GM23248 (cell line): ENCODE measurements at regions not wholly inside any gene's neighbourhood (a gene's known extent, or its start where the extent isn't known, plus 50 kb on each side); places are given as distances from the start of the nearest gene placed in this dataset.
A peak's percentile ranks its signal among the peaks of the same experiment; 100 is the strongest.

Experiments
- DNase-seq: peaks from one replicate; pipeline ENCODE4 v3.0.0-alpha.2; 2015
- H2AFZ ChIP-seq: fragments of 200-600 bp; sonication (generic); 2 replicates; pipeline ENCODE4 v1.6.1; 2016; ENCODE audit warnings: antibody characterized with exemption
- H3F3A ChIP-seq: fragments of 200-600 bp; sonication (generic); 2 replicates; pipeline ENCODE4 v1.6.1; 2016; ENCODE audit warnings: mild to moderate bottlenecking, antibody characterized with exemption, mixed run types; ENCODE audit not compliant: insufficient read depth
- H3K27ac ChIP-seq: fragments of 200-600 bp; sonication (generic); 2 replicates; pipeline ENCODE4 v1.5.1; 2016; ENCODE audit warnings: mild to moderate bottlenecking
- H3K27me3 ChIP-seq: fragments of 200-600 bp; sonication (generic); replicated peaks from 2 replicates; pipeline ENCODE4 v1.6.1; 2016; ENCODE audit warnings: mild to moderate bottlenecking; ENCODE audit not compliant: insufficient read depth
- H3K36me3 ChIP-seq: fragments of 200-600 bp; sonication (generic); 2 replicates; pipeline ENCODE4 v1.6.1; 2016; ENCODE audit warnings: low read depth, mild to moderate bottlenecking
- H3K4me1 ChIP-seq: fragments of 200-600 bp; sonication (generic); 2 replicates; pipeline ENCODE4 v1.6.1; 2016; ENCODE audit warnings: mild to moderate bottlenecking; ENCODE audit not compliant: insufficient read depth
- H3K4me2 ChIP-seq: fragments of 200-600 bp; sonication (generic); one replicate; pipeline ENCODE4 v1.6.1; 2016; ENCODE audit warnings: mild to moderate bottlenecking; ENCODE audit not compliant: unreplicated experiment
- H3K4me3 ChIP-seq: fragments of 200-600 bp; sonication (generic); 2 replicates; pipeline ENCODE4 v1.5.1; 2016; ENCODE audit warnings: mild to moderate bottlenecking
- H3K79me2 ChIP-seq: fragments of 200-600 bp; sonication (generic); 2 replicates; pipeline ENCODE4 v1.6.1; 2016; ENCODE audit warnings: mild to moderate bottlenecking; ENCODE audit not compliant: insufficient read depth
- H3K9ac ChIP-seq: fragments of 200-600 bp; sonication (generic); 2 replicates; pipeline ENCODE4 v1.6.1; 2016; ENCODE audit warnings: mild to moderate bottlenecking
- H3K9me2 ChIP-seq: fragments of 200-600 bp; sonication (generic); 2 replicates; pipeline ENCODE4 v1.6.1; 2016; ENCODE audit warnings: mixed run types, mild to moderate bottlenecking, moderate library complexity; ENCODE audit not compliant: insufficient read depth
- H3K9me3 ChIP-seq: fragments of 200-600 bp; sonication (generic); one replicate; pipeline ENCODE4 v1.6.1; 2017; ENCODE audit warnings: low read depth
- H4K20me1 ChIP-seq: fragments of 200-600 bp; sonication (generic); 2 replicates; pipeline ENCODE4 v1.6.0; 2016; ENCODE audit not compliant: insufficient read depth
- EZH2 ChIP-seq: fragments of 200-600 bp; sonication (generic); IDR thresholded peaks from 2 replicates; pipeline ENCODE4 v1.6.1; 2018; ENCODE audit warnings: antibody characterized with exemption, mild to moderate bottlenecking; ENCODE audit not compliant: insufficient read depth, poor library complexity, severe bottlenecking
- EZH2phosphoT487 ChIP-seq: fragments of 200-600 bp; sonication (generic); IDR thresholded peaks from 2 replicates; pipeline ENCODE4 v1.6.1; 2018; ENCODE audit warnings: antibody characterized with exemption, moderate library complexity, mild to moderate bottlenecking, low read depth; ENCODE audit not compliant: insufficient read depth
- WGBS, 2 experiments: methylation state at CpG; one replicate each; pipeline ENCODE4 v1.1.6; 2015 to 2017; ENCODE audit warnings: low lambda C conversion rate in 2 of 2, low coverage in 1 of 2; ENCODE audit errors: missing lambda C conversion rate in 2 of 2; 5-methylcytosine and 5-hydroxymethylcytosine counted together
- in situ Hi-C: fragments of 300-500 bp; cut with MboI; formaldehyde crosslinking; loops from 2 replicates; pipeline ENCODE4 v1.15.0; 2020

DNA sequence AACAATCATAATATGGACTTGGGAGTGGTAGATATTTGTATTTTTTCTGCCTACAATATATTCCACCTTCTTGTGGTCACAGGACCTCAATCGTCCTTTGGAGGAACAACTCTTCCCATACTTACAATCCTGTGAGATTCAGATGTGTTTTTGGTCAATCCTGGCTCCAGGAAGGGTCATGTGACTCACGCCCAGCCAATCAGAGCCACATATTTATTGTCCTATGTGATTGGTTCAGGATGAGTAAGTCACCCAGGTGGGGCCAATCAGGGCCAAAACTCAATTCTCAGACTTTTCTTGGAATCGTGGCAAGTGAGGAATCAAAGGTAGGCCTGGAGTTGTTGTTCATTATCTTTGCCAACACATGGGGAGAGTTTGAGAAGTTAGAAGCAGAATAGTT lies 264.9 kb downstream of the SUDS3 start:
- in situ Hi-C loops: no loop called here
- Histone ChIP-seq H3K9me2 (no peaks in the 10 kb centered on the region), H3K36me3 (no peaks in the 10 kb centered on the region), H3K79me2 (no peaks in the 10 kb centered on the region), H3K9ac (no peak overlapping the region), H3K27me3 (no peaks in the 10 kb centered on the region), H3F3A (no peaks in the 10 kb centered on the region), H2AFZ (no peak overlapping the region), H3K9me3 (no peaks in the 10 kb centered on the region), H3K4me1 (no peaks in the 10 kb centered on the region), H3K27ac (no peak overlapping the region), H3K4me3 (no peak overlapping the region), H3K4me2 (no peak overlapping the region), H4K20me1 (no peaks in the 10 kb centered on the region)
- WGBS, 2 experiments: 5 to 14% methylated on average over 3 of the region's 3 CpGs
- TF ChIP-seq EZH2 (no peak), EZH2phosphoT487 (no peak)
- no peak for DNase-seq

DNA sequence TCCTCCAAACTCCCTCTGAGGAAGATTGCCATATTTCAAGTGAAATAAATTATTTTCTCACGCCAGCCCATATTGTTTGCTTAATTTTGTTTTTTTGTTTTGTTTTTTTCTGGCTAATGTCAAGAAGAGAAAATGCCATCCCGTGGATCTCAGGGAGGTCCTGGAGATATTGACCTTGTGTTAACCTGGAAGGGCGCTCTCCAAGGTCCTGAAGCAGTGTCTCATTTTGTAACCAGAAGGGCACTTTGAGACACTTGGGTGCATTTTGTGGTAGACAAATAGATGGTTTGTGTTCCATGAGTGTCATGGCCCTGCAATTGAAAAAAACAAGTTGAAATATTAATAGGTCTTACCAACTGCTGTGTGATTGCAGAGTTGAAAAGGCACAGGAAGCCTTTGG lies 268.9 kb downstream of the SUDS3 start:
- Histone ChIP-seq H3K4me3 (no peak overlapping the region), H2AFZ (no peak overlapping the region), H3K27ac (no peak overlapping the region), H4K20me1 (no peaks in the 10 kb centered on the region), H3K36me3 (no peaks in the 10 kb centered on the region), H3K79me2 (no peaks in the 10 kb centered on the region), H3K9me3 (no peaks in the 10 kb centered on the region), H3F3A (no peaks in the 10 kb centered on the region), H3K4me2 (no peak overlapping the region), H3K4me1 (no peaks in the 10 kb centered on the region), H3K9me2 (no peaks in the 10 kb centered on the region), H3K9ac (no peak overlapping the region), H3K27me3 (no peaks in the 10 kb centered on the region)
- DNase-seq: peak; percentile 0
- TF ChIP-seq EZH2phosphoT487 (no peak), EZH2 (no peak)
- 10 to 12% methylated on average over 3 of the region's 3 CpGs for WGBS, 2 experiments
- in situ Hi-C loops: no loop called here

- Histone ChIP-seq H3K27ac (no peak overlapping the region), H3K9me3 (no peaks in the 10 kb centered on the region), H3K9ac (no peak overlapping the region), H3K4me1 (no peaks in the 10 kb centered on the region), H3K27me3 (no peaks in the 10 kb centered on the region), H3K9me2 (no peaks in the 10 kb centered on the region), H4K20me1 (no peaks in the 10 kb centered on the region), H3K79me2 (no peaks in the 10 kb centered on the region), H3K4me2 (no peak overlapping the region), H3K36me3 (no peaks in the 10 kb centered on the region), H3K4me3 (no peak overlapping the region), H3F3A (no peaks in the 10 kb centered on the region), H2AFZ (no peak overlapping the region)
- DNase-seq: no peak
- 31 to 35% methylated on average over 19 of the region's 19 CpGs for WGBS, 2 experiments
- in situ Hi-C loops: no loop called here
- TF ChIP-seq EZH2phosphoT487 (no peak), EZH2 (no peak)
These were observed 273.6 kb downstream of the SUDS3 start for GRCh38 chr12:118649765-118650585.

DNA sequence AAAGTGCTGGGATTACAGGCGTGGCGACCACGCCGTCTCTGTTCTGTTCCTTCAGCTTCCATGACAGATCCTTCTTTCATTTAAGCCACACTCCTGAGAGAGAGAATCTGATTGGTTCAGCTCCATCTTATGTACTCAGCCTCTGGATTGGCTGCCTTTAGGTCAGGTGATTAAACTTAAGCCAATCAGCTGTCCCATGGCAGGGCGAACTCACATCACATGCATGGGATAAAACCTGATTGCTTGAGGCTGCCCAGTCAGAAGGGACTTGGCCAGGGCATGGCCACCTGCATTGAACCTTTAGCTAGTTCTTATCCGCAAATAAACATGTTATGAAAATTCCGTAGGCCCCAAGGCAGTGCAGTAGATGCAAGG lies 274.2 kb downstream of the SUDS3 start:
- Histone ChIP-seq H3K4me2 (no peak overlapping the region), H3F3A (no peaks in the 10 kb centered on the region), H3K36me3 (no peaks in the 10 kb centered on the region), H3K4me1 (no peaks in the 10 kb centered on the region), H3K27ac (no peak overlapping the region), H3K9me3 (no peaks in the 10 kb centered on the region), H3K27me3 (no peaks in the 10 kb centered on the region), H3K4me3 (no peak overlapping the region), H4K20me1 (no peaks in the 10 kb centered on the region), H3K79me2 (no peaks in the 10 kb centered on the region), H3K9me2 (no peaks in the 10 kb centered on the region), H2AFZ (no peak overlapping the region), H3K9ac (no peak overlapping the region)
- TF ChIP-seq EZH2 (no peak), EZH2phosphoT487 (no peak)
- in situ Hi-C loops: no loop called here
- DNase-seq: no peak
- WGBS, 2 experiments: 34 to 37% methylated on average over 7 of the region's 7 CpGs
